ENCODE measurements at regions not wholly inside any gene's neighbourhood (a gene's known extent, or its start where the extent isn't known, plus 50 kb on each side); places are given as distances from the start of the nearest gene placed in this dataset.

GRCh38 chr3:194989241-194989640 is 281.7 kb downstream of the XXYLT1 start:
- no peak overlapping the region for H3K4me3 Mint-ChIP-seq
- no peaks in the 10 kb centered on the region for H3K9me3 Mint-ChIP-seq
- H3K27me3 Mint-ChIP-seq (ENCODE audit: insufficient read depth, low read depth, poor library complexity): peaks cover 7% of the 10 kb centered on the region
- Histone ChIP-seq H3F3A (replicated peaks; ENCODE audit: low read depth) (no peaks in the 10 kb centered on the region), H3K27ac (ENCODE audit: low read depth) (no peak overlapping the region), H4K20me1 (replicated peaks; ENCODE audit: insufficient read depth) (no peaks in the 10 kb centered on the region), H3K36me3 (ENCODE audit: insufficient read depth) (no peaks in the 10 kb centered on the region), H3K9me2 (ENCODE audit: insufficient read depth) (0 out of 2 replicates have a peak, but pooled peaks cover 3% of the 10 kb centered on the region), H3K4me1 (ENCODE audit: insufficient read depth) (no peaks in the 10 kb centered on the region), H2AFZ (no peak overlapping the region), H3K27me3 (ENCODE audit: insufficient read depth) (no peaks in the 10 kb centered on the region), H3K79me2 (replicated peaks; ENCODE audit: insufficient read depth) (no peaks in the 10 kb centered on the region), H3K4me2 (no peak overlapping the region), H3K4me3 (no peak overlapping the region)
- DNase-seq (ENCODE audit: low spot score) (no peak), ATAC-seq (no peak)
- no peaks in the 10 kb centered on the region for H3K36me3 Mint-ChIP-seq (ENCODE audit: low read depth)
- peaks cover 10% of the 10 kb centered on the region for H3K4me1 Mint-ChIP-seq
- H3K27ac Mint-ChIP-seq: no peak overlapping the region
- TF ChIP-seq REST (IDR thresholded peaks at IDR 0.05; ENCODE audit: unreplicated experiment) (no peak), STAT1 (IDR thresholded peaks at IDR 0.05; ENCODE audit: unreplicated experiment) (no peak), ZNF462 (CRISPR knock-in tag; IDR thresholded peaks at IDR 0.05) (no peak), ETS1 (IDR thresholded peaks at IDR 0.05) (no peak), NANOG (IDR thresholded peaks at IDR 0.05; ENCODE audit: borderline replicate concordance) (no peak), CTCF (conservative IDR thresholded peaks at IDR 0.05; ENCODE audit: low read depth in 2 of 2) (no peak), JUNB (IDR thresholded peaks at IDR 0.05; ENCODE audit: unreplicated experiment) (no peak), ZNF331 (CRISPR knock-in tag; IDR thresholded peaks at IDR 0.05; ENCODE audit: low read depth) (no peak), EZH2 (IDR thresholded peaks at IDR 0.05; ENCODE audit: low read depth, unreplicated experiment) (no peak), EZH2phosphoT487 (IDR thresholded peaks at IDR 0.05; ENCODE audit: unreplicated experiment) (no peak), ZNF114 (CRISPR knock-in tag; IDR thresholded peaks at IDR 0.05) (no peak), CREB1 (CRISPR knock-in tag; IDR thresholded peaks at IDR 0.05; ENCODE audit: low read depth) (no peak)

Measured in GM23338 (cell line).